Renal cortical epithelial cell (primary cell): ENCODE measurements at regions not wholly inside any gene's neighbourhood (a gene's known extent, or its start where the extent isn't known, plus 50 kb on each side); places are given as distances from the start of the nearest gene placed in this dataset.

Experiments used
- DNase-seq: peaks from one replicate; pipeline ENCODE4 v3.0.0-alpha.2; 2011; ENCODE audit warnings: low read depth

DNA sequence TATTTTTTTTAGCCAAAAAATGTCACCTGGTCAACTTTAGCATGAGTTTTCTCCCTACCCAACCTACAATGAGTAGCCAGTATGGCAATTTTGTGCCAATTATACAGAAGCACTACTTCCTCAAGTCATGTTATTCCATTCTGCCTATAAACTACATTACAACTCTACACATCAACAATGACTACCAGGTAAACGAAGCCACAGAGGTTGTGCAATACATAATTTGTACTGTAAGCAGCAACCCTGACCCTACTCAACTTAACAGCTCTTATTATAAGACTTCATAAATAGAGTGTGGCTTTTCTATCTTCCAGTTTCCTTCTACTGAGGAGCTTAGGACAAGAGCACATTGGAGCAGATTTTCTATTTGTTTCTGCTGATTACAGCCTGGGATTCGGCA, 160.5 kb downstream of the HS3ST1 start:
- DNase-seq: no peak

DNA sequence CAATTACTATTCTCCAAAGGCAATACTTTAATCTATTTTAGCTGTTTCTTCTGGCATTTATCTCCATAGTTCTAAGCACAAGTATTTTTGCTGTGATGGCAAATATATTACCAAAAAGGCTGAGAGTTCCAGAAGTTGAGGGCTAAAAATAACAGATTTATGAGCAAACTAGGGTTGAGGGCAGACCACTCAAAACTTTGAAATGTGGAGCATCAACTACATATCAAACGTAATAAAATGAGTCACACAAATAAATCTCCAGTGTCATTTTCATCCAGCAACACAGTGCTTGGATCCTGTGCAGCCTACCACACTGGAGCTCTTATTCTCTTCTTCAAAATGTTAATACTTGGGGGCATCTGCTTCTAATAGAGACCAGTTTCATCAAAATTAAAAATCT, 163.9 kb downstream of the HS3ST1 start:
- no peak for DNase-seq

DNA sequence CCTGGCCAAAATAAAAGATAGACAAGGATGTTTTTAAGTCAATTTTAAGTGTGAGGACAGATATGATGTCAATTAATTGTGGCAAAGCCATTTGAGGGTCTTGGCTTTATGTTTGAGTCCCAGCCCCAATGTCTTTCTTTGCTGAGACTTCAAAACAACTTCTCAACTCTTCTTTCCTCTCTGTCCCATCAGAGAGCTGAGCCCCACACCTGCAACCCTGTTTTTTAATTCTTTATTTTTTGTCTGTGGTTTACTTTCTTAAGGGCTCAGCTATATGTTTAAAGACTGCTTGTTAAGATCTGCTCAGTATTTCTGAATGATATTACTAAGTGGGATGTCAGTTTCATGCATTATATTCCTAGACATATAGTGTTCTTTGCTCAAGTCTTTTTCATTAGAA, 164.3 kb downstream of the HS3ST1 start:
- DNase-seq: no peak

DNA sequence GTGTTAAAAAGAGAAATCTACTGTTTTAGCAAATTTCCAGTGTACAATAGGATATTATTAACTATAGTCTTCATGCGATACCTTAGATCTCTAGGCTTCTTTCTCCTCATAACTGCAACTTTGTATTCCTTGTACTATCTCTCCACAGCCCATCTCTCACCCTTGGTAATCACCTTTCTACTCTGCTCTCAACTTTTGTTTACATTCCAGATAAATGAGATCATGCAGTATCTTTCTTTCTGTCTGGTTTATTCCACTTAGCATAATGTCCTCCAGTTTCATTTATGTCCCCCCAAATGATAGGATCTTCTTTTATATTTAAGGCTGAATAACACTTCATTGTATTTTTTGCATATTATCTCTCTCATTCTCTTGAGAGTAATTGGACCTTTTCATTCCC, 165.5 kb downstream of the HS3ST1 start:
- no peak for DNase-seq

DNA sequence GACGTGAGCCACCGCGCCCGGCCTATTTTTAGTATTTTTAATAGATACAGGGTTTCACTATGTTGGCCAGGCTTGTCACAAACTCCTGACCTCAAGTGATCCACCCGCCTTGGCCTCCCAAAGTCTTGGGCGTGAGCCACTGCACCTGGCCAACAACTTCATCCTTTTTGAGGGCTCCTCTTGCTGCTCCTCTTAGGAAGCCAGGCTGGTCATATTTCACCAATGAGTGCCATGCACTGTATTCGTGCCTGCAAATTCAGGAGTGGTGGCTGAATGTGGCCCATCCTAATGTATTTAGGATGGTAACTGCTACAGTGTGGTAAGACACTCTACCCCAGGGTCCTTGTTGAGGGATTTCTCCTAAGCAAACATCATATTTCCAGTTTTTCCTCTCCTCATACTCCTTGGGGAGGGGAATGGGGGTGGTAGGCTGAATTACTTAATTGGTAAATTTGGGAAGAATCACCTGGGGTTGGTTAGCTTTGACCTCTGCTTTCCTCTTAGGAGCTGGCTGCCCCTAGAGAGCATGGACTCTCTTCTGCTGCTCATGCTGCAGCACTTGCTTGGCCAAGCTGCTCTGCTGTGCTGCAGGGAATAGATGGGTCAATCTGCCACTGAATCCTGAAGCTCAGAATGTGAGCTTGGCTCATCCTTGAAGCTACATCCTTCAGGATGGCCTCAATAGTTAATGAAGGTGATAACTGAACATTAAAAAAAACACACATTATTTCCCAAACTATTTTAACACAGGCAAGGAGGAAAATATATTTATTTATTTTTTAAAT, 167.4 kb downstream of the HS3ST1 start:
- DNase-seq: no peak

DNA sequence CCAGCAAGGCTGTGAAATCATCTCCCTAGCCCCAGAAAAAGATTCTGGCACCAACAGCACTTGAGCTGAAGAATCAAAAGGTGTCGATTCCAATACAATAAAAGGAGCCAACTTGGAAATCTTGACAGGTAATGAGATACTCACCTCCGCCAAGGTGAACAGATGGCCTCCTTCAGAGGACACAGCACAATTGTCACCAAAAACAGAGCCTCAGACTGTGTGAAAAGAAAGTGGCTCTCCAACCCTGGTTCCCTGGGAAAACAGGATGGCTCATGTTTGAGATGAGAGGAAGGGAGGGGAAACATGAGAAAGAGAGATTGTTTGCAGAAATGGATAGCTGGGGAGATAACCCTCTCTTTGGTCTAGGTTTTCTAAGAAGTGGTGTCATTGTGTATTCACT, 168.9 kb downstream of the HS3ST1 start:
- no peak for DNase-seq

DNA sequence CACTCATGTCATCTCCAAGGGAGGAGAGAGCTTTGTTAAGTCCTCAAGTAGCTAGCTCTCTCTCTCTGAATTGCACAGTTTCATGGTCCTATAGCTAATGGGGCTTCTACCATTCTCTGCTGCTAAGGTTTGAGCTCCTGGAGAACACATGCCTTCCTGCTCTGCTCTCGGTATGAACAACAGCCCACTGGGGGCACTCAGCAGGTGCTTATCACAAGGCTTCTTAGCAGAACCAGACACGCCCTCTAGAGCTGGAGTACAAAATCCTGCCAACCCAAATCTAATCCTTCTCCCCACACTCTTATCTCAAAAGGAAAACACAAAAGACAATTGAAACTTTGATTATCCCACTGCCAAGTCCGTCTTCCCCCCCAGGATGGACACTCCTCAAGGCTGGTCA, 176.5 kb downstream of the HS3ST1 start:
- no peak for DNase-seq

DNA sequence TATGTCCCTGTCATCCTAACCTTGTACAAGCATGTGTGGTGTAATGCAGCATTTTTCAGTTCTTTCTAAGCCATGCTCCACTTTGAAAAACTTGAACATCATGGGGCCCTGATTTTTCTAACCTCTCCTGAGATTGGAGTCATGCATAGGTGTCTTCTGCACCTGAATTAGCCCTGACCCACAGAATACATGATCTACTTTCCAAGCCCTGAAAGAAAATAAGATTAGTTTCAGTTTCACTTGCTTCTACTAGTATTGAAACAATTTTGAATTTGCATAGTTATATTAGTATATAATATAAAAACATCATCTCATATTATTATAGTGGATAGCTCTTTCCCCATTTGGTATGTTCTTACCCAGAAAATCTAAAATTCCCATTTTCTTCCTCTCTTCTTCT, 178.2 kb downstream of the HS3ST1 start:
- DNase-seq: no peak

DNA sequence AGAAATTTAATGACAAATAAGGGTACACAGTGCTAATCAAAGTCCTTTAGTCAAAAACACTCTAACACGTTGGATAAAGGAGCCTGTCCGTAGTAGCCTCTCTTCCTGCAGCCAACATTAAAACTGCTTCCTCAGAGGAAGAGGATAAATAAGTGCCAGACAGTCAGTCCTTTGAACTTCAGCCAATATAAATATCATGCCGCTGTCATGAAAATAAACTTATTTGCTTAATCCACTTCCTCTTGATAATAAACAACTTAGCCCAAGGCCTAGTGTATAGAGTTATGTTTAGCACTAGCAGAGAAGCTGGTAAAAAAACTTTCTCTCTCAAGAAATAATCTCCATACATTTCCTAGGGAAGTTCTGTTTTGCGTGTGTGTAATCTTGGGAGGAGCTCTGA, 196.7 kb downstream of the HS3ST1 start:
- peak; percentile 2 for DNase-seq

DNA sequence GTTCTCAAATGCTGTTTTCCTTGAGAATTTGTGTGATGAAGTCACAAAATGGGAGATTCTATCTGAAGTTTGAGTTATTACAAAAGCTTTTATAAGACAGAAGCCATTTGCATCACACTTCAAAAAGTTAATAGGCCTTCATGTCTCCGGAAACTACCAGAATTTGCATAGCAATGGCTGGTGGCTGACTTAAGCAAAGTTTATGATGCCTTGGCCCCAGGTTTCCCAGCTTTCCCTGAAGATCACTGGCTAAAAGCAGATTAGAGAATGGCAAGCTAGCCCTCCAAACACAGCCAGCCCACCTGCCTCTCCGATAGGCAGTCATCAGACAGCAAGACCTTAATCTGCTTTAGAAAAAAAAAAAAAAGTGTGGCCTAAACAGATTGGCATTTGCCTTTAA, 197.8 kb downstream of the HS3ST1 start:
- no peak for DNase-seq

DNA sequence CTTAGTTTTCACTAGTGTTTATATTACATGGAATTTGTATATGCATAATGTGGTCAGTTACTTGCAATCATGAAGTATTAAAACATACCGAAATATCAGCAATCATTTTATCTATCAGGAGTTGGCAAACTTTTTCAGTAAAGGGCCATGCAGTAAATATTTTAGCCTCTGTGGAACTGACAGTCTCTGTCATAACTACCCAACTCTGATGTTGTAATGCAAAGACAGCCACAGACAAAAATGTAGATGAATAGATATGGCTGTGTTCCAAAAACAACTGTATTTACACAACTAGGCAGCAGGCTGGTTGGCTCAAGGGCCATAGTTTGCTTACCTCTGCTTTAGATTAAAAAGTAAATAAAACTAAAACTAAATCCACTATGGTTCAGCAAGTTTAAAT, 200.2 kb downstream of the HS3ST1 start:
- no peak for DNase-seq

DNA sequence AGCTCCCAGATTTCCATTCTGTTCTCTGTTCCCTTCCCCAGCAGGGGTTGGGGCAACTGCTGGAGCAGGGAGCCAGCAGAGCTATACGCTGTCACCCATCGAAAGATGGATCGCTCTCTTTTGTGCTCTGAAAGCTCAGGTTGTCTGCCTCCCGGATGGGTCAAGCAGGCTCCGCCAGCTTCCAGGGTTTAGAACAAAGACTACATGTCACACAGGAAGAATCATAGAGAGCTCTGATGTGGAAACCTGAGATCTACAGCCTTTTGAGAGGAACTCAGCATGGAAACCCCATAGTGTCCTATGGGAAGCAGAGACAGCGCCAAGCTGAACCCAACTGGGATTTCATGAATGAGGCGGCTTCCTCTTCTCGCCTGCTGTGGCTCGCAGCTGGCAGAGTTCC, 205.4 kb downstream of the HS3ST1 start:
- no peak for DNase-seq

DNA sequence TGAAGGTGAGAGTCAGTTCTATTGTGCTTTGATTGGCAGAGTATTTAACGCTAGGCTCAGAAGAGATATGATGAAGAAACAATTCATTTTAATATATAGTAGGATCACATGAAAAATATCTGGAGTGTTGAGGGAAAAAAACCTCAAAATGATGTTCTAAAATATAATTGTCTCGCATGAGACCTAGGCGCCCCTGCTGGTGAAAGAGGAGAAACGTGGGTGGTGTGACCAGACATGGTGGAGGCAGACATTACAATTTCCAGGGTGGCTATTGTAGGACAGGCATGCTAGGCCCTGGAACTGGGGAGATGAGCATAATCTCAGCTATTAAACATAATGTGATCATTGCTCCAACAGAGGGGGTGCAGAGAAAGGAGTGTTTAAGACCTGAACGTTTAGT, 210.0 kb downstream of the HS3ST1 start:
- no peak for DNase-seq

DNA sequence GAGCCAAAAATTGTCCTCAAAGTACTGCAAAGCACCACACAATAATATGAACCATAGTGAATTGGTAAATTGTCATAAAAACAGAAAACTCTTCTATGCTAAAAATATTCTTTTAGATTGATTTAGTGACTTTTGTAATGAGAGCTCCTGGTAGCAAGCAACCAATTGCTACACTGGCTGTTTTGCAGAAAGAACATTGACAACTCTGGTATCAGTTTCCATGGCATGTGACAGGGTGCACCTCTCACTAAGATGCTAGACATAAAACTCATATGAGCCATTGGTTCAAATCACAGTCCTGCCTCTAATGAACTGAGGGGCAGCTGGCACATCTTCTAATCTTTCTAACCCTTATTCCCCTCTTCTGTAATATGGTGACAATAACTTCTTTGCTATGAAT, 212.2 kb downstream of the HS3ST1 start:
- no peak for DNase-seq

DNA sequence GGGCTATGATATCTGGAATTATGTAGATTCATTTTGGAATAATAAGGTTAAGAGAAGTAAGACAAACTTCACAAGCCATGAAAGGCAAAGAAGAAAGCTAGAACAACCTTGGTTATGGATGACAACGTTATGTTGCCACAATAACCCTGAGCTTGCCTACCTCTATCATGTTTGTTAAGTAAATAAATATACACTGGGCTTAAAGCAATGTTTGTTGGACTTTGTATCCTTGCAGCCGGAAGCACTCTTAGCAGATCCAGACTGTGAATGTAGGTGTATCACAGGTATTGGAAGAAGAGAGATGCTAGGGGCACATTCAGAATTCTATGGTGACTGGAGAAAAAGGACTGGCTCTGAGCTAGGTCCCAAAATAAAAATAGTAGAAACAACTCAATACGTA, 214.4 kb downstream of the HS3ST1 start:
- DNase-seq: no peak

DNA sequence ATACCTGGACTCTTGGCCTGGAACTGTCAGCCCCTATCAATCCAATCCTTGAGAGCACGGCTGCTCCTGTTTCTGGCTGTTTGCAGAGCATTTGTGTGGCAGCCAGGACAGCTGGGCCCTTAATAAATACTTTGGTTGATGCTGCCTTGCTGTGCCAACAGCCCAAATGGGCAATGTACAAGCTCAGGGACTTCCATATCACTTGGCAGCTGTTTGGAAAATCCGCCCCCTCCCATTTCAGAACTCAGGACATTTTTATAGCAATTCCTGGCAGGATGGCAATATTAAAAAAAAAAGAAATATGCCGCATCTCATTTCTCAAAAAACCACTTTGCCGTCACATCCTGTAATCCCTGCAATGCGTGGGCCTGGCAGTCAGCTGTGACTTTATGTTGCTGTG, 218.9 kb downstream of the HS3ST1 start:
- no peak for DNase-seq

DNA sequence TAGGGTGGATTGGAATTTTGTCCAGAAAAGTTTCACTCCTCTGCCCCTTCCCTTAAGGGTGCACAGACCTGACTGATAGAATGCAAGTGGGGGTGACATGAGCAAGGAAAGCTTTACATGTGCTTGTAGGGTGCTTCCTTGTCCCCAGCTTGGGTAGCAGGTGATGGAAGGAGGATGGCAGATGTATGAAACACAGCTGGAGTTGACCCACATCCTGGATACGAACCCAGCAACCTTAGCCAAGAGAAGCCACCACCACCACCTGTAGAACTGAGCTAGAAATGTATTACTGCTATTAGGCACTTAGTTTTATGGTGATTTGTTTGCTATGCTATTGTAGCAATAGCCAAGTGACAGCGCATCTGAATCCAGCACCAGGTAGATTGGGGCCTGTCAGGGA, 227.4 kb downstream of the HS3ST1 start:
- no peak for DNase-seq

DNA sequence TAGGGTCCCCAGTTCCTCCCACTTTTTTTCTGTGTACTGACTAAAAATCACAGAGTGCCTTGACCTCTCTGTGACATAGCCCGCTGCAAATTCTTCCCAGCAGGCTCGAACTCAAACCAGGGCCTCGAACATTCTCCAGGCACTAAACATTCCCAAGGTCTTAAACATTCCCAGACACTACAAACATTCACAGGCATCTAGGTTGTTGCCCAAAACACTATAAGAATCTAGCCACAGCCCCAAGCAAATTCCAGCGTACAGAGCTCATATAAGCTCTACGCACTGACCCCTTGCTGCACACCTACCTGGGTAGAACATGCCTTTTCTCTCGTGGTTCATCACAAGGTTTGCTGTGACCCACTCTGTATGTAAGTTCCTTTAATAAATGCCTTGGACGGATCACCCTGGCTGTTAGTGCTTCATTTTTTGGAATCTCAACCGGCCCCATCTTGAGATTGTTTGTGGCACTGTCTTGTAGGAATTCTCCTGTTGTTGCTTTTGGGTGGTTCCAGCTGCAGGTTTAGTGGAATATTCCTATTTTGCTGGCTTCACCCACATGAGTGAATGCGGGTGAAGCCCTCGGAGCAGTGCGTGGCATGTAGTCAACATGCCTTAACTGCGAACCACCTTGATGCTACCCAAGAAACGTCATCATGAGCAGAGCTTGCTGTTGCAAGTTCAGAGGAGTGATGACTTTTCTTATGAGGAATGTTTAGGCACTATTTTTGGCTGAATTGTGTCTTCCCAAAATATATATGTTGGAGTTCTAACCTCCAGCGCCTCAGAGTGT, 230.0 kb downstream of the HS3ST1 start:
- no peak for DNase-seq

DNA sequence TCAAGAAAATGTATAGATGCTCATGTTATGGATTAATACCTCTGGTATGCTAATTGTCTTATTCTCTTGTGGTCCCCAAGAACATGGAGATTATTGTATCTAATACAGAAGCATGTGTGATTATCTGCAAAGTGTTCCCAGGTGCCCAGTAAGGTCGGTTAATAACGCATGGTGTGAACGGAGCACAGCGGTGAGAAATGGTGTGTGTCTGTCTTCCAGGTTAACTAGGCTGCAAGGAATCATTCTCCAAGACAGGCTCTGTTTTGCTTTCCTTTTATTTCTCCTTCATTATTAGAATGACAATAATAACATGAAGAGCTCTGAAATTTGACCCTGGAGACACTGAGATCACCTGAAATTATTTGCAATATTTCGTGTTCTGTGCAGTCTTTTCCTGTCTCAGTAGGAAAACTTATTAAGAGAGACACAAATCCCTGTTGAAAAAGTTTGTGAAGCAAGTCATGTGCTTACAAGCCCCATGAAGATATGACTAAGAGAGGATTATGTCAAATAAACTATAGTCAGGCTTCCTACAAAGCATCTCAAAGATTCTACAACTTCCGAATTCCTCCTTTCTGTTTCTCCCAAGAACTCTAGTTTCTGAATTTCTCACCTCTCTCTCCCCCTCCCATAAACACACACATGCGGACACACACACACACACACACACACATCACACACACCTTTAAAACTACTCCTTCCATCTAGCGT, 230.9 kb downstream of the HS3ST1 start:
- DNase-seq: no peak

DNA sequence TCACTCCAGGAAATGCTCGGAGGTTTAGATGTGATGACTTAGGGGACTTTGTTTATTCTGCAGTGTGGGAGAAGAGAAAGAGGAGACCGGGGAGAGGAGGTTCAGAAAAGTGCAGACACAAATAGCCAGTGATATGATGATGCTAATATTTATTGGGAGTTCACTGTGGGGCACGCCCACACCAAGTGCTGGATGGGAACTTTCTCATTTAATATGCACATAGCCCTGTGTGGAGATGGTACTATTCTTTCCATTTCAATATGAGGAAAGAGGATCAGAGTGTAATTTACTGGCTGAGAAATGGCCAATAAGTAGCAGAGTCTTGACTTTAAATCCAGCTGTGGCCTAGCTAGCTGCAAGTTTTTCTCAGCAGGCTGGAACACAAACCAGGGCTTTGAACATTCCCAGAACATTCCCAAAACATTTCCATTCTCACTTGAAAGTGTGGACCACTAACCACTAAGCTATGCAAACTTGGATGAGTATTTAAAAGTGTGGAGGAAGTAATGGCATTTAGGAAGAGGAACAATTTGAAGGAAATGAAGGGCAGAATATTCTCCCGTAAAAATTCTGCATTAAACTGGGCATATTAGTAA, 231.7 kb downstream of the HS3ST1 start:
- no peak for DNase-seq

DNA sequence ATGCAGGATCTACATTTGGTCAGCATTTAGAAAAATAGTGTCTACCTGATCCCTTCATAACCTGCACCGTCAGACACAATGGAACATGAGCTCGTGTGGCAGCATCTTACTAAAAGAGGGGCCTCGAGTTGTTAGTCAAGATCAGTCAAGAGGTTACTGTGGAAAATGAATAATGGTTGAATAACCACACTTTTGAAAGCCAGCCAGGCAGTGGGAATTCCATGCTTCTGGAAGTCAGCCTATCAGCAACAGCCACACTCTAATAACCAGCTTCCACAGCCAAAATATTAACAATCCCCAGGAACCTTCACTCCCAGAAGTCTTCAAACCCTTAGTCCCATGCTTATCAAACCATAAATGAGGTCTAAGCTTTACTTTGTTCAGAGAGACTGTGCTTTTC, 234.3 kb downstream of the HS3ST1 start:
- no peak for DNase-seq

DNA sequence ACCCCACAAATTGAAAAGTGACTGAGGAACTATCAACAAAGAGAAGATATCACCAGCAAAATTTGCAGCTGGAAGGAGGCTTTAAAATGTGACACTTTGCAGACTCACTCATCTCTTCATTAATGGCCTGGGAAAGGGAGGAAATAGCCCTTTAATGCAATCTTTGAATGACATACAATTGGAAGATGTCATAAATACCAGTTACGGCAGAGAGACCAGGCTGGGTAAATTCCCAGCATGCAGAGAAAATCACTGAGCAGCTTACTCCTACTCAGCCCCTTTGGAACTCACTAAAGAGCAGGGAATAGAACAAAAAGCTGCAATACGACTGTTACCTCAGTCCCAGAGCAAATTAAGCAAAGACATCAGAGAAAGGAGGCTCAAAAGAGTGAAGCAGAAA, 238.9 kb downstream of the HS3ST1 start:
- no peak for DNase-seq

DNA sequence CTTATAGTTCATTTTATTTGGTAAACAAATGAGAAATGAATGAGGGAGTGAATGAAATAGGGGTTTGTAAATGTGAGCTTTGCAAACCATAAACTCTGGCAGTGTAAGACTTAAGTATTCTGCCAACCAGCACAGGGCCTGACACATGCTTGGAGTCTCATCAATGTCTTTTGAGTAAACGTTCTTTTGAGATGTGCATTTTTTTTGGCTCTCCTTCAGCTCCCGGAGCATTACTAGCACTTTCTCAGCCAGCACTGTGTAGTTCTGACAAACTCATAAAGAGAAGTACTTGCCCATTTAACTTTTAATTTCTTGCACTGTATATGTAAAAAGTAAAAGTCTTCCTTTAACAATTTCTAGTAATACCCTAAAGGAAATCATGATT, 245.3 kb downstream of the HS3ST1 start:
- DNase-seq: no peak
